ENCODE measurements at regions not wholly inside any gene's neighbourhood (a gene's known extent, or its start where the extent isn't known, plus 50 kb on each side); places are given as distances from the start of the nearest gene placed in this dataset.
"Not testable (repeated sequence)": the region's sequence is repeated elsewhere in the genome, so short reads cannot be mapped to it uniquely, and the experiment has no call there.

- H3K4me3 Mint-ChIP-seq, result no peak overlapping the region
- H3K9me3 Mint-ChIP-seq, result peaks cover 18% of the 10 kb centered on the region
- H3K4me1 Mint-ChIP-seq, result peaks cover 72% of the 10 kb centered on the region
- peaks cover 13% of the 10 kb centered on the region for H3K36me3 Mint-ChIP-seq
- H3K27me3 Mint-ChIP-seq, result no peaks in the 10 kb centered on the region
- peak overlapping the region; percentile 81 for H3K27ac Mint-ChIP-seq
Observed at GRCh38 chr6:5869261-5869660, 137.5 kb downstream of the NRN1 start.

GRCh38 chr6:5866547-5867051 lies 140.1 kb downstream of the NRN1 start:
- Mint-ChIP-seq H3K36me3 (peaks cover 9% of the 10 kb centered on the region), H3K27me3 (no peaks in the 10 kb centered on the region), H3K4me3 (peak overlapping the region; percentile 81), H3K4me1 (peaks cover 58% of the 10 kb centered on the region), H3K27ac (peak overlapping the region; percentile 98), H3K9me3 (peaks cover 6% of the 10 kb centered on the region)

- Mint-ChIP-seq H3K27ac (peak overlapping the region; percentile 98), H3K4me1 (peaks cover 55% of the 10 kb centered on the region), H3K4me3 (peak overlapping the region; percentile 28), H3K36me3 (peaks cover 7% of the 10 kb centered on the region), H3K27me3 (no peaks in the 10 kb centered on the region), H3K9me3 (peaks cover 6% of the 10 kb centered on the region)
Observed at GRCh38 chr6:5865506-5866031, 141.2 kb downstream of the NRN1 start.

GRCh38 chr6:5860849-5861248 lies 145.9 kb downstream of the NRN1 start:
- Mint-ChIP-seq H3K9me3 (peaks cover 6% of the 10 kb centered on the region), H3K36me3 (peaks cover 5% of the 10 kb centered on the region), H3K4me1 (peaks cover 11% of the 10 kb centered on the region), H3K27ac (no peak overlapping the region), H3K4me3 (no peak overlapping the region), H3K27me3 (no peaks in the 10 kb centered on the region)

- Mint-ChIP-seq H3K36me3 (no peaks in the 10 kb centered on the region), H3K4me3 (no peak overlapping the region), H3K4me1 (peaks cover 4% of the 10 kb centered on the region), H3K27ac (no peak overlapping the region), H3K27me3 (no peaks in the 10 kb centered on the region), H3K9me3 (no peaks in the 10 kb centered on the region)
Observed at GRCh38 chr6:5855787-5856470, 150.8 kb downstream of the NRN1 start.

- Mint-ChIP-seq H3K27ac (no peak overlapping the region), H3K4me1 (peaks cover 9% of the 10 kb centered on the region), H3K36me3 (no peaks in the 10 kb centered on the region), H3K9me3 (no peaks in the 10 kb centered on the region), H3K27me3 (no peaks in the 10 kb centered on the region), H3K4me3 (no peak overlapping the region)
Observed at GRCh38 chr6:5854899-5855298, 151.8 kb downstream of the NRN1 start.

- peaks cover 2% of the 10 kb centered on the region for H3K36me3 Mint-ChIP-seq
- no peaks in the 10 kb centered on the region for H3K9me3 Mint-ChIP-seq
- no peak overlapping the region for H3K27ac Mint-ChIP-seq
- H3K27me3 Mint-ChIP-seq, result no peaks in the 10 kb centered on the region
- peak overlapping the region; percentile 85 for H3K4me3 Mint-ChIP-seq
- H3K4me1 Mint-ChIP-seq, result peaks cover 9% of the 10 kb centered on the region
Observed at GRCh38 chr6:5851261-5851757, 155.4 kb downstream of the NRN1 start.

GRCh38 chr6:5850848-5851255 lies 155.9 kb downstream of the NRN1 start:
- H3K27ac Mint-ChIP-seq, result no peak overlapping the region
- H3K27me3 Mint-ChIP-seq, result no peaks in the 10 kb centered on the region
- peaks cover 2% of the 10 kb centered on the region for H3K36me3 Mint-ChIP-seq
- H3K9me3 Mint-ChIP-seq, result no peaks in the 10 kb centered on the region
- H3K4me3 Mint-ChIP-seq, result peak overlapping the region; percentile 85
- H3K4me1 Mint-ChIP-seq, result peaks cover 9% of the 10 kb centered on the region

GRCh38 chr6:5846889-5847288 lies 159.8 kb downstream of the NRN1 start:
- Mint-ChIP-seq H3K27ac (no peak overlapping the region), H3K4me3 (no peak overlapping the region), H3K4me1 (peaks cover 9% of the 10 kb centered on the region), H3K9me3 (no peaks in the 10 kb centered on the region), H3K36me3 (peaks cover 2% of the 10 kb centered on the region), H3K27me3 (no peaks in the 10 kb centered on the region)

GRCh38 chr6:5846335-5846734 lies 160.4 kb downstream of the NRN1 start:
- Mint-ChIP-seq H3K4me1 (peaks cover 5% of the 10 kb centered on the region), H3K9me3 (no peaks in the 10 kb centered on the region), H3K4me3 (no peak overlapping the region), H3K27me3 (no peaks in the 10 kb centered on the region), H3K36me3 (peaks cover 2% of the 10 kb centered on the region), H3K27ac (no peak overlapping the region)

GRCh38 chr6:5843078-5843477 lies 163.6 kb downstream of the NRN1 start:
- no peak overlapping the region for H3K4me3 Mint-ChIP-seq
- no peaks in the 10 kb centered on the region for H3K36me3 Mint-ChIP-seq
- H3K4me1 Mint-ChIP-seq, result no peaks in the 10 kb centered on the region
- no peaks in the 10 kb centered on the region for H3K9me3 Mint-ChIP-seq
- H3K27me3 Mint-ChIP-seq, result no peaks in the 10 kb centered on the region
- no peak overlapping the region for H3K27ac Mint-ChIP-seq

GRCh38 chr6:5840734-5841390 lies 165.9 kb downstream of the NRN1 start:
- Mint-ChIP-seq H3K4me1 (no peaks in the 10 kb centered on the region), H3K36me3 (no peaks in the 10 kb centered on the region), H3K27ac (no peak overlapping the region), H3K27me3 (no peaks in the 10 kb centered on the region), H3K4me3 (no peak overlapping the region), H3K9me3 (no peaks in the 10 kb centered on the region)

GRCh38 chr6:5838656-5839396 lies 167.9 kb downstream of the NRN1 start:
- H3K27ac Mint-ChIP-seq, result no peak overlapping the region
- no peaks in the 10 kb centered on the region for H3K9me3 Mint-ChIP-seq
- H3K4me3 Mint-ChIP-seq, result no peak overlapping the region
- H3K36me3 Mint-ChIP-seq, result no peaks in the 10 kb centered on the region
- H3K4me1 Mint-ChIP-seq, result peaks cover 7% of the 10 kb centered on the region
- no peaks in the 10 kb centered on the region for H3K27me3 Mint-ChIP-seq

GRCh38 chr6:5837323-5837722 lies 169.4 kb downstream of the NRN1 start:
- no peaks in the 10 kb centered on the region for H3K9me3 Mint-ChIP-seq
- no peaks in the 10 kb centered on the region for H3K36me3 Mint-ChIP-seq
- no peak overlapping the region for H3K4me3 Mint-ChIP-seq
- no peaks in the 10 kb centered on the region for H3K27me3 Mint-ChIP-seq
- no peak overlapping the region for H3K27ac Mint-ChIP-seq
- peaks cover 20% of the 10 kb centered on the region for H3K4me1 Mint-ChIP-seq

GRCh38 chr6:5836597-5836996 lies 170.1 kb downstream of the NRN1 start:
- H3K27me3 Mint-ChIP-seq, H3K4me3 Mint-ChIP-seq, H3K9me3 Mint-ChIP-seq, H3K36me3 Mint-ChIP-seq, H3K27ac Mint-ChIP-seq: not testable (repeated sequence)
- H3K4me1 Mint-ChIP-seq, result peaks cover 27% of the 10 kb centered on the region

All from activated naive CD4-positive, alpha-beta T cell treated with anti-CD3 and anti-CD28 coated beads, Interleukin-2, amount 50 U/mL, for 24 hours (primary cell).